ENCODE measurements at regions not wholly inside any gene's neighbourhood (a gene's known extent, or its start where the extent isn't known, plus 50 kb on each side); places are given as distances from the start of the nearest gene placed in this dataset.

DNA sequence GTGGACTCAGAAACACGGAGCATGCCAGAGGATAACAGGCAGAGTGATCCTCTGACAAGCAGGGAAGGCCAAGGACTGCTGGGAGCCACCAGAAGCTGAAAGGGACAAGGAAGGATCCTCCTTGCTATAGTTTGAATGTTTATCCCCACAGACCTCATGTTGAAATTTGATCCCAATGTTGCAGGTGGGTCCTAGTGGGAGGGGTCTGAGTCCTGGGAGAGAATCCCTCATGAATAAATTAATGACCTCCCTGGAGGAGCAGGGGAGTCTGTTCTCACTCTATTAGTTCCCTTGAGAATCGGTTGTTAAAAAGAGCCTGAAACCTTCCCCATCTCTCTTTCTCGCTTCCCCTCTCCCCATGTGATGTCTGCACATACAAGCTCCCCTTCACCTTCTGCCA, 124.4 kb downstream of the FBXO15 start:
- no peak for DNase-seq

DNA sequence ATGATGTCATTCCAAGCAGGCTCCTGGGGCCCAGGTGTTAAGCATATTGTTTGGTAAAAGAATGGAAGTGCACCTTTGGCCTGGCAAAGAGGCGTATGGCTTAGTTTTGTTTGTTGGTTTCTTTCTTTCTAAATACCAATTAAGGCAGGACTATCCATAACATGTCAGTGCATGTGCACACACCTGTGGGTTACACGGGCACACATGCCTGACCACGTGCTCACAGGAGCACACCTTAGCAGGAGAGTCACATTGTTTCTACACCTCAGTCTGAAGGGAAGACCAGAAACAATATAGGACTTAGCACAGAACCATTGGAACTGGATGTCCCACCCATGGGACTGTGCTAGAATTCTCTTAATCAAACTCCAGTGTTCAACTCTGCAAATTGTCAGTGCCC, 127.8 kb downstream of the FBXO15 start:
- DNase-seq, result no peak

DNA sequence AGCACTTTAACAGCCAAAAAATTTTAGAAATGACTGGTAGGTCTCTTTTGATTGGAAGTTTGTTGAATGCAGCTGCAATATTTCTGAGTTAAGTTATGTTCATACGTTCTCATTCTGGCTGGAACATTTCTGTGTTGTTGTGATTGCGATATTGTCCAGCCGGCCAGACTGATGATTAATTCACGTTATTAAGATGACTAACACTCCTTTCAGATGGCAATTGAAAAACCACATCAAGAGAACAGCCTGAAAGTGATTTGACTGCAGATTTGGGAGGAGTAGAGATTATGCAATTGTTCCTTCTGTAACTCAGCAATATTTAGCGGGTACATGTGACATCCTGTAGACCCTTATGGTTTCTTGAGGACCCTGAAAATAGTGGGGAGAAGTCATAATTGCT, 133.7 kb downstream of the FBXO15 start:
- no peak for DNase-seq

DNA sequence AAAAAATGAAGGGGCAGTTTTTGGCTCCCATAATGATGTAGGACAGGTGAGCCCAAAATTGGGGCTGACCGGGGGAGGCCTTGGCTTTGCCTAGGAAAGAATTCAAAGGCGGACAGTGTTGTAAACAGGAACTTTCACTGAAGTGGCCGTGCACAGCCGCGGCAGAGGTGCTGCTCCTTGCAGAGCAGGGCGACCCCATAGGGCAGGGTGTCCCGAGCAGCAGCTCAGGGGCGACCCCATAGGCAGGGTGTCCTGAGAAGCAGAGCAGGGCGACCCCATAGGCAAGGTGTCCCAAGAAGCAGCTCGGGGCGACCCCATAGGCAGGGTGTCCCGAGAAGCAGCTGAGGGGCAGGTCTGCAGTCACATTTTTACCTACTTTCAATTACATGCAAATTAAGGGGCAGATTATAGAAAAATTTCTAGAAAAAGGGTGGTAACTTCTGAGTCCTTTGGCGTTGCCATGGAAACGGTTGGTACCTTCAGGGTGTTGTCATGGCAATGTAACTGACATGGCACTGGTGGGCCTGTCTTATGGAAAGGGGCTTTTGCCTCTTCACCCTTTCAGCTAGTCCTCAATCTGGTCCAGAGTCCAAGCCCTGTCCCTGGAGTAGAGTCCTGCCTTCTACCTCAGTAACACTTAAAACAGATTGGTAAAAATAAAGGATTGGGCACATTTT, 134.5 kb downstream of the FBXO15 start:
- DNase-seq, result no peak

DNA sequence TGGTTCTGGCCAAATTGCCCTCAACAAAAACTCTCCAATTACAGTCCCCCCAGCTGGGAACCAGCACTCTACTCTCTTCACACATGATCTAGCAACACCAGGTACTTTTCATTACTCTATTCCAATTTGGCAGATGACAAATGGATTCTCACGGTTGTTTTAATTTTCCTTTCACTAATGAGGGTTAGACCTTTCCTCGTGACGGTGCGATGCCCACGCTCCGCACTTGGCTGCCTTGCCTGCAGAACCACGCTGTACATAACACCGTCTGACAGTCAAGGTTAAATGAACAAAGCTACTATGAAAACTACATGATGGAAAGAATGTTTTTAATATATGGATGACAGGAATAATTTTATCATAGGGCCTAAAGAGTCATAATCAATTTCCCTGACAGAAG, 141.5 kb downstream of the FBXO15 start:
- DNase-seq, result no peak

DNA sequence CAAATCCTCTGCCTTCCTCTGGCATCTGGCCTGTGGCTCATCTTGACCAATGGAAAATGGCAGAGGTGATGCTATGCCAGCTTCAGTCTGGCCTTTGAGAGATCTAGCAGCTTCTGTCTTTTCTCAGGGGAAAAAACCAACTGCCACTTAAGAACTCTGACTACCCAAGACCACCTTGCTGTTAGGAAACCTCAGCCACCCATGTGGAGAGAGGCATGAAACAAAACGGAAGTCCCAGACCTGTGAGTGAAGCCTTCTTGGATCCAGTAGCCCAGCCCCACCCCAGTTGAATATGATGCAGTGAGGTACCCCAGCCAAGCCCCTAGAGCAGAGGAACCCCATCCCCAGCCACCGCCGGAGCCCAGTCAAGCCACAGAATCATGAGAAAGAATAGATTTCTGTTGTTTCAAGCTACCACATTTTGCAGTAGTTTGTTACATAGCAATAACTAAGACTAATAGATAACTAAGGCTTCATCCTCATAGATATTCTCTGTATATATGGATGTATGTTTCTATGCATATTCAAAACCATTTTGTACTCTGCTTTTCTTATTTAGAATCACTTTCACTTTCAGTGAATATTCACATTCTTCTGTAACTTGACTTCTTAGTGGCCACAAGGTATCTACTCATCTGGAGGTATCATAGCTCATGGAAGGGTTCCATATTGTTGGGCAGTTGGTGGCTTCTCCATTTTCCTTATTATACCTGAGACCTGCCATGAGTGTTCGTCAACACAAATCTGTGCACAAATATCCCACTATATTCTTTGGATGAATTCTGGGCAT, 142.1 kb downstream of the FBXO15 start:
- DNase-seq, result no peak

DNA sequence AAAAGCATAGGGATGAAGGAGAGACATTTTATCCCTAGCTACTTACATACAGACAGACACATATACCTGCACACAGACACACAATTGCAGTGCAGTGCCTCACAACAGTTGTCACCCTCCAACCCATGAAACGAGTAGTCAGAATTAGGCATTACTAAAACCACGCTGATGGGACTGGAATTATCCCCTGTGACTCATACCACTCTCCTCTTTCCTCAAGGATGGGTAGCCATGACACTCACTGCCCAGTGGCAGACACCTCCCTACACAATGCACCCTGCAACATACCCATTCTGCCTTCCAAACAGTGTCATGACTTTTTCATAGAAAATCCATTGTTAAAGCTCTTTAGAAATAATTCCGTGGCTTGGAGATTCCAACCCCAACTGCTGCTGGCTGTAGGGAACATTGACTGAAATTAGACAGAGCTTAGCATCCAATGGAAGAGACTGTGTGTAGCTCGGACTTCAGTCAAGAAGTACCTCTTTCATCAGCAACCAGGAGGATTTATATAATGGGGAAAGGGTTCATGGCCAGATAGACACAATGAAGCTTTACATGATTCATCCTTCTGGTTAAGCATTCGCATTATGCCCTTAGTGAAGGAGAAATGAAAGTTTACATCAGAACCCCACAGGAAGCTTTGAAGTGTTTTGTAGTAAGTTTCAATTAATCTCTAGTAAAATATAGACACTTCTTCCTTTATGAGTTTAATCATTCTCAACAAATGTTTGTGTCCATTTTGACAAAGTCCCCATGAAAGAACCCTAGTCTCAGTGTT, 155.2 kb downstream of the FBXO15 start:
- no peak for DNase-seq

DNA sequence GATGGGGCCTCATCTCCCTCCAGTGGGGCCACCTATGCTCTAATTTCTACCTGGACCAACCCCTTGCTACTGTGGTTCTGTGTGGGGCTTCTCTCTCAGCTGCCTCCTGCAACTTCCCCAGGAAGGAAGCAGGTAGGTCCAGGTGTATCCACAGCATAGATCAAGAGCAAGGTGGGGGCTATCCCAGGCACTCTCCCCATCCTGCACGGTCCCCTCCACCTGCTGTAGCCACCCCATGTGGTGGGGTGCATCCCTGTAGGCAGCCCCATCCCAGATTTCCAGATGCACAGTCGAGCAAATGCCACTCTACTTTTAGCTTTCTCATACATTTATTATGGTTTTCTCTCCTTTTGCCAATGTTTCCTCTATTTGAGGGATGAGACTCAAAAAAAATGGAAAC, 156.1 kb downstream of the FBXO15 start:
- DNase-seq, result no peak

DNA sequence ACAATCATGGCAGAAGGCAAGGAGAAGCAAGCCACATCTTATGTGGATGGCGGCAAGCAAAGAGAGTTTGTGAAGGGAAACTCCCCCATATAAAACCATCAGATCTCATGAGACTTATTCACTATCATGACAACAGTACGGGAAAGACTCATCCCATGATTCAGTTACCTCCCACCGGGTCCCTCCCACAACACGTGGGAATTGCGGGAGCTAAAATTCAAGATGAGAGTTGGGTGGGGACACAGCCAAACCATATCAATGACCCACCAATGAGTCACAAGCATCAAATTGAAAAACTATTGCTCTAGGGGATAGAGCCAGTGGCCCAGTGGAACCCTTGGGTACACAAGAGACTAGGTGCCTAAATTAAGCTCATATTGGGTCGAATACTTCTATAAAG, 157.4 kb downstream of the FBXO15 start:
- DNase-seq, result no peak

DNA sequence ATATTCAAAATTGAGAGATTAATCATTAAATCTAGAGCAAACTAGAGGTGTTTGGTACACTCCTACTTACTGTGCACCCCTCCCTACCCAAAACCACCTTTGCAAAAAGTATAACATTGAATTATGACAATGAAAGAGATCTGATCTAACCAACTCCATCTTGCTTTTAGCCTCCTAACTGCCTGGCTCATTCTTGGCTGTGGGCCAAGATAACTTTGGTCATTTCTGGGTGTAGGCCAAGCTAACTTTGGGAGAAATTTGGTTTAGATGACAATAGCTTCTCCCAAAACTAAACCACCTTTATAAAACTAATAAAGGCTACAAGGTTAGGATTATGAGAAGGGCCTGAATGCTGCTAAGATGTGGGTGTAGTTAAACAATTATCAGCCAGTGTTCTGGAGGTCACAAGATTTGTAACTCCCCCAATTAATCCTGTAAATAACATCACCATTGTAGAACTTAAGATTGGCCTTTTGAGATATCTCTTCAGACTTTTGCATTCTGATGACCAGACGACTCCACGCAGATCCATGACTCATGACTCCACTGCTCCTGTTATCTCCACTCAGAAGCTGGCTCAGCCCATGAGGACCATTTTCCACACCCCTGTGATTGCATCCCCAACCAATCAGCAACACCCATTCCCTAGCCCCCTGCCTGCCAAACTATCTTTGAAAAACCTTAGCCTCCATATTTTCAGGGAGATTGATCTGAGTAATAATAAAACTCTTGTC, 160.2 kb downstream of the FBXO15 start:
- DNase-seq, result no peak

DNA sequence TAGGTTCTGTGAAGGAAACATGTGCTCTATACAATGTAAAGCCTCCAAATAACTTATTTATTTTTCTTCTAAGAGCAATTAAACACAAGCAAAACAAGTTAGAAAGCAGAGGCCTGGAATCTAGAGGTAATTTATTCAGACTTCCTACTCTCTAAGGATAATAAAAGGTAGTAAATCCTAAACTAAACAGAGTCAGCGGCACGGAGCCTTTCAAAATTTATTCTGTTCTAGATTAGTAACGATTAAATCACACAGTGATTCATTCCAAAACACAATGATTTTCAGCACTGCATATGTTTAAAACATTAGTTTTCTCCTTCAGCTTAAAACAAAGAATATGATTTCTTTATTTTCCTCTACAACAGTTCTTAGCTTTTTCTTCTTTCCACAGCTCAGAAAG, 160.9 kb downstream of the FBXO15 start:
- no peak for DNase-seq

DNA sequence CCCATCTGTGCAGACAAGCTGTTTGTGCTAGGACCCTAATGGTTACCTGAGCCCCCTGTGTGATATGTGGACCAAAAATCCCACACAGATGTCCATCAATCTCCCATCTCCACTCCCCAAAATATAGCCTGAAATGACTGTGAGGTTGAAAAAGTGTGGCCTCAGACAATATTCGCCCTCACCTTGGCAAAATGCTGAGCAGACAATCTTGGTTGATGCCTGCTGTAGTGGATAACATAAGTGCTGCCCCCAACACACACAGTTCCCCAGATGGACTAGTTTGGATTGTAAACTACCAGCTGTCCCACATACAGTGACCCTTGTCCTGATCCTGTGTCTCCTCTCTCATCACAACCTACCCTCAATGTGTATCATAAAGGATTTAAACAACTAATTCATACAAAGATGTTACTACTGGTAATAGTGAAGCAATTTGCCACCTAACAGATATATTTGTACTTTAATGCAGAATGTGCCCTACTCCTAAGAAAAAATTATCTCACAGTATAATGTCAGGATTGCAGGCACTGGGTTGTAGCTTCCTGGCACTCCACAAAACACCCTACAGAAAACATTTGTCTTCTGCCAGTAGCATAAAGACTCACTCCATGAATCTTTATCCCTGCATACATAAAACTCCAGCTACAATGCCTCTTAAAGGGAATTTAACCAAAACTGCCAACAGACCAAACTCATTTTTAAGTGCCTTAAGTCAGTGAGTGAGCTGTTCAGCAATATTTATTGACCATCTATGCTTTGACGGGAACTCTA, 161.6 kb downstream of the FBXO15 start:
- no peak for DNase-seq

DNA sequence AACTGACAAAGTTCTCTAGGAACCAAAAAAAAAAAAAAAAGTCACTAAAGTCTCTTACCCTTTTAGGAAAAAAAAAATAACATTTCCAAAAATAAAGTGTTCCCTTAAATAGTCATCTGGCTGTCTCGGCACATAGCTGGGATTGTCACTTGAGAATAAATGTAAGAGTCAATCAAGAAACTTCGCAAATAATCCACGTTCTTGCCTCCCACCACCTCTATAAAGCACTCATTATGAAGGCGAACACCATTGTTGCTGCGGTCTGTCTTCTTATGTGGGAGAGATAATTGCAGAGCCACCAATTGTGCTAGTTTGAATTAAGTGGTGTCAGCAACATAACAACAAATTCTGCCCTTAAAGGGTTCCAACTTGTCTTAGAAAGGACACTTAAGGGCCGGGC, 163.7 kb downstream of the FBXO15 start:
- no peak for DNase-seq

DNA sequence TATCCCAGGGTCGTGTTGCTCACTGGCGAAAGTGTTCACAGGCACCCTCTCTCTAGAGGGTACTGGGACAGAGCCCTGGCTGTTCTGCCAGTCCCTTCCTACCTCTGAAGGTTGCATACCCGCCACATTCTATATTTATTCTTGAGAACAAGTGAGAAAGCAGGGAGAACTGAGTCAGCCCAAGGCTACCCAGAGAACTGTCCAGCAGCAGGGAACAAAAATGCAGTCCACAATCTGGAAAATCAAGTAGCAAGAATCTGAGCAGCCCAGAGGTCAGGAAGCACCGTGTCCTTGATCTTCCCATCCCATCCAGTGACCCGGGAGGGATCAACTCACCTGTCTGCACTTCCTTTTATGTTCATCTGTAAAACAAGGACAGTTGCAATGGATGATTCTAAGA, 164.1 kb downstream of the FBXO15 start:
- no peak for DNase-seq

DNA sequence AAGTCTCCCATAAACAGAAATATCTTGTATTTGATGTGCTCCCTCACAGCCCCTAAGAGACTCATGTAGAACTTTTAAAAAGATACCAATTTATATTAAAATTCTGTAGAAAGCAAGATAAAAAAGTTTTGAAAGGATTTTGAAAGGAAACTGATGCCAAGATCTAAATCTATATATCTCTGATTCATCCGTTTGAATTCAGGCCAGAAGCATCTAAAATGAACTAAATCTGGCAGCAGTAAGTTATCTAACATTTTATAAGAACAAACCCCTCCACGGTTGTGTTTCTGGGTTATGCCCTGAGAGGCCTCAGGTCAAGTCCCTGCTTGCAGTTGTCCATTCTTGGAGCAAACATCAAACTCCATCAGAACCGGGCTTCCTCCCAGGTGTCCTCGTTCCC, 165.8 kb downstream of the FBXO15 start:
- DNase-seq, result no peak

DNA sequence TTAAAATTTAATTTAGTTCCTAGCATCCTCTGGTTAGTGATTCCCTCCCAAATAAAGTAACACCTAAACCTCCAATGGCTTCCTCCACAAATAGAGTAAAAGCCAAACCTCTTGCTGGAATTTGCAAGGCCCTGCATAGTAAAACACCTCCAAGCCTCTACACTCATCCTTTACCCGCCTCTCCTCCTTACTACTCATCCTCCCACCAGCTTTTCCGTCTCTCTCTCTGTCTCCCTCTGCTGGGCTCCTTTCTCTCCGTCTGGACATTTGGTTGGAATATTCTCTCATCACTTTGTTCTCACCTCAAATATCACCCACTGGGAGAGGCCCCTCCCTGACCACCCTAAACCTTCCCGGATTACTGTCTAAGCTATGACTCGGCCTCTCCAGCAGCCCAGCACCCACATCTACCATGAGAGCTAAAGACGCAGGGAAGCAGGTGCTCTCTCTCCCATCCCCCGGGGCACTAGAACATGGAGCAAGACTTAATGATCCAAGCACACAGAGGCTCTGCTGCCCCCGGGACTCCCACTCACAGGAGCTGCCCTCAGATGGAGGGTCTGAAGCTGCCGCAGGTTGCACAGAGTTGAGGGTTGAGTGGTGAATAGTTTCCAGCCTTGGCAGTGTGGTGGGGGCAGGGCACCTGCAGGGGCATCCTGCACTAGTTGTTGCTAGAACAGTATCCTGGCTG, 167.2 kb downstream of the FBXO15 start:
- no peak for DNase-seq

DNA sequence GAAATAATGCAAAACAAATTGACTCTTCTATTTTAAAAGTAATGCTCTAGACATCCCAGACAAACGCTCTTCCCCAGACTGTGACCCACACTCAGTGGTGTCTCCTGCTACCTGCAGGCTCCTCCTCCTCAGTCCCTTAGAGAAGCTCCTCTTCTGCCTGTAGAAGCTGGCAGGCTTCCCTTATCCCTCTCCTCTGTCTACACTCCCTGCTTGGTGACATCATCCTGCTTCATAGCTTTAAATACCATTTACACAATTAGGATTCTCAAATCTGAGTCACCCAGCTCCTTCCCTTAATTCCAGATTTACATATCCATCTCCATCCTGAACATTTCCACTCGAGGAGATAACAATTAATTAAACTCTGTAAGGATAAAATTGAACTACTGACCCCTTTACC, 167.9 kb downstream of the FBXO15 start:
- DNase-seq, result no peak

DNA sequence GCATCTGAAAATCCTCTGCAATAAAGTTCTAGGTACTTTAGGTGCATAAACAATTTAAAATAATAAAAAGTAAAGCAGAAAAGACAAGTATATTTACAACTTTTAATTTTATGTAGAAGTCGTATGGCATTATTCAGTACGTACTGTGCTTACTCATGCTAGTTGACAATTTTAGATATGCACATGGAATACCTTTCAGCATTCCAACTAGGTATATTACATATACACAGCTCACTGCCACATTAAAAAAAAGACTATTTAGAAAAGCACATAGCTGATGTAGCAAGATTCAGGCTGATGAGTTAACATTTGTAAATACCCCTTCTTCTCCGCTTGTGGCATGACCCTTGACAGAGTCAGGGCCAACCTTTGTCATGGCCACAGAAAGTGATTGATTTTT, 171.2 kb downstream of the FBXO15 start:
- no peak for DNase-seq

DNA sequence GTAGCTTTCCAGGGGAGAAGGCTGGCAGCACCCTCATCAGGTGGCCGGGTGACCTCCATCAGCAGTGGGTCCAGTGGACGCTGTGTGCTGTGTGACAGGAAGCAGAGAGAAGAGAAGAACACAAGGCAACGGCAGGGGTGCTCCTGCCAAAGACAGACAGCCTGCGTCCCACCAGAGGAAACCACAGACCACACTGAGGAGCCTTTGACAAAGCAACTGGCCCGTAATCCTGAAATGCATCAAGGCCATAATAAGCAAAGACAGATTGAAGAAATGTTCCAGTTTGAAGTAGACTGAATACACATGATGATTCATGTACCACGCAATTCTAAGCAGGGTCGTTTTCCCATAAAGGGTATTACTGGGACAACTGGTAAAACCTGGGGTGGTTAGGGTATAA, 172.4 kb downstream of the FBXO15 start:
- DNase-seq, result no peak

DNA sequence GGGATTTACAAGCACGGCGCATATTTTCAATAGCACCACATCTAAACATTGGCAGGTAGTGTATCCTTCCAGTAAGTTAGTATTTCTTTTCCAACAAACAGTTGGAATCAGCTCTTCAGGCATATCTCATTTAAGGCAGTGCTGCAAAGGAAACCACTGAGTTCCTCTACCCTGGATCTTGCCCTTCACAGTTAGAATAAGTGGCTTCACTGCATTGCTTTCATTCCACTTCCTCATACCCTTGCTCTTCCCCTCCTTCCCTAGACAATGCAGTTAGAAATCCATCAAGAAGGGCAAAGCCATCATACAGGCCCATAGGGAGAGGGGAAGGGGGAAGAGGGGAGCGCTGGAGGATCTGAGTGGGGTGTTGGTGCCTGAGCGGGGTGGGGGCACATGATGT, 173.7 kb downstream of the FBXO15 start:
- no peak for DNase-seq

DNA sequence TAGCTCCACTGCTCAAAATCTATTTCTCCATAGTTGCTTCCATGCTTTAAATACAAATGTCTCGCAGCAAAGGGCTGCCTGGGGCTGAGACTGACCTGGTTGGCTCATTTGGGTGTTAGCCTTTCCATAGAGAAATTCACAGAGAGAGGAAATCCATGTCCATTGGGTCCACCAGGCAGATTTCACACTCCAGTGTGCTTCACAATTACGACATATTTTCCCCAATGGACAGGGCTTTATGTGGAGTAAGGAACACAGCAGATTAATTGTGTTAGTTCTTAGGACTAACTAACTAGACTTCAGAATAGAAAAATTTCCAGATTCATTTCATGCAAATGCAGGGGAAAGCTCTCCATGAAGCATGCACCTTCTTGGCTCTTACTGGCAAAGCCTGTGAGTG, 180.7 kb downstream of the FBXO15 start:
- no peak for DNase-seq

DNA sequence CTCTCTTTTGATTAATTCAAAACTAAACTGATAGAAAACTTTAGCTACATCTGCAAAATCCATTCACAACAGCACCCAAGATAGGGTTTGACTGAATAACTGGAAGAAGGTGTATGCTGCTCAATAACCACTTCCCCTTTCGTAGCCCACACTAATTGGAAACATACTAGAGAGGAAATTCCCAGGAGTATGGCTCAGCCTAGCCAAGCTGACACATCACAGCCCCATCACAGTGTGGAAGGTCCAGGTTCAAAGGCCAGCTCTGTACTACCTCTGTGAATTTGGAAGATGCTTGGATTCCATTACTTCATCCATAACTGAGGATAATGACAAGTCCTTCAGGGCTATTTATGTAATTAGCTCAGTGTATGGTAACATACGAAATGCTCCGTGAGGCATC, 185.4 kb downstream of the FBXO15 start:
- no peak for DNase-seq

Data from CD4-positive, alpha-beta T cell treated with Interleukin-12 subunit alpha and Interleukin-12 subunit beta, for 1 hour (primary cell).